GM19463 (cell line): ENCODE measurements at regions not wholly inside any gene's neighbourhood (a gene's known extent, or its start where the extent isn't known, plus 50 kb on each side); places are given as distances from the start of the nearest gene placed in this dataset.

Experiments
- ATAC-seq: cut with Tn5 transposase; IDR thresholded peaks from one replicate; pipeline ENCODE4 v1.9.1; 2021; ENCODE audit warnings: mild to moderate bottlenecking, moderate library complexity; ENCODE audit not compliant: unreplicated experiment

GRCh38 chr9:106684940-106685695 is 177.8 kb upstream of the ZNF462 start:
- no peak for ATAC-seq

DNA sequence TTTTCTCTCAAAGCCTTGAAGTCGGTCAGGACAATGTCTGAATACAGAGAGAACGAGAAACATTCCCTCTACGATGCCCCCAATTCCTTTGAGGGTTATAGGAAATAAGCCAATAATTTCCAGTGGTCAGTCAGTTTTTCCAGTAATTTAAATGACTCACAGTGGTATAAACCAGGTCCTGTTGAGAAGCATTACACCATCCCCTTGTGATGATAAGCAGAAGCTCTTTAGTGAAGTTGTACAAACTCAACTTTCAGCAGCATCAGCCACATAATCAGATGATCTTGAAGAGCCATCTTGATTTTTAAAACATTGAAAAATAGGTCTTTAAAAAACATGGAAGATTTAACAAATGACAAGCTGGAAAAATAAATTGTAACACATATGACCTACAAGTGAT is 173.9 kb upstream of the ZNF462 start:
- no peak for ATAC-seq

DNA sequence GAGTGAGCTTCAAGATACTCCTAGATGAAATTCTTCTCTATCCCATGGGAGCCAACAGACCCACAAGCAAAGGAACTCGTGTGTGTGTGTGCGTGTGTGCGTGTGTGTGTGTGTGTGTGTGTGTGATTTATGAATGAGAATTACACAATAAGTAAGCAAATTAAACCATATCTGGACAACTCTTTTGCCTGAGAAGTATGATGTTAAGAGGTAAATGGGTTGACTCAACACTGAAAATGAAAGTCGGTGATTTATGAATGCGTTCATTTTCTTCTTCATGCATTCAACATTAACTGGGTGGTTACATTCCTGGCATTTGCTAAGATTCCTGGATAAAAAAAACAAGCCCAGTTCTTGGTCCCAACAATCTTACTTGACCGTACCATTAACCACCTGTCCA is 171.3 kb upstream of the ZNF462 start:
- ATAC-seq = no peak

DNA sequence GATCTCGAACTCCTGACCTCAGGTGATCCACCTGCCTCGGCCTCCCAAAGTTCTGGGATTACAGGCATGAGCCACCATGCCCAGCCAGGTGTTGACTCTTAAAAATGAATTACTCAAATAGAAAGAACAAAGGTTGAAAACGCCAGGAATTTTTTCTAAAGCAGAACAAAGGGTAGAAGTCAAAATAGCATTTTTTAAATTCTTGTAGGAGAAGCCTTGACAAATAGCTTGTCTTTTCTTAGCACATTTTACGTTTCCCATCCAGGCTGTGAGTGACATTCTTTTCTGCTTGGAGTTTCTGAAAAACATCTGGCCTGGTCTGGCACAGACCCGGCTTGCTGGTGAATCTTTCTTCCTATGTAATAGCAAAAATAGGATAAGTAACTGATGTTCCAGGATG is 169.4 kb upstream of the ZNF462 start:
- ATAC-seq = no peak

- ATAC-seq = no peak
Measured at GRCh38 chr9:106696804-106697203, 166.2 kb upstream of the ZNF462 start.

GRCh38 chr9:106697390-106697749 is 165.6 kb upstream of the ZNF462 start:
- no peak for ATAC-seq

DNA sequence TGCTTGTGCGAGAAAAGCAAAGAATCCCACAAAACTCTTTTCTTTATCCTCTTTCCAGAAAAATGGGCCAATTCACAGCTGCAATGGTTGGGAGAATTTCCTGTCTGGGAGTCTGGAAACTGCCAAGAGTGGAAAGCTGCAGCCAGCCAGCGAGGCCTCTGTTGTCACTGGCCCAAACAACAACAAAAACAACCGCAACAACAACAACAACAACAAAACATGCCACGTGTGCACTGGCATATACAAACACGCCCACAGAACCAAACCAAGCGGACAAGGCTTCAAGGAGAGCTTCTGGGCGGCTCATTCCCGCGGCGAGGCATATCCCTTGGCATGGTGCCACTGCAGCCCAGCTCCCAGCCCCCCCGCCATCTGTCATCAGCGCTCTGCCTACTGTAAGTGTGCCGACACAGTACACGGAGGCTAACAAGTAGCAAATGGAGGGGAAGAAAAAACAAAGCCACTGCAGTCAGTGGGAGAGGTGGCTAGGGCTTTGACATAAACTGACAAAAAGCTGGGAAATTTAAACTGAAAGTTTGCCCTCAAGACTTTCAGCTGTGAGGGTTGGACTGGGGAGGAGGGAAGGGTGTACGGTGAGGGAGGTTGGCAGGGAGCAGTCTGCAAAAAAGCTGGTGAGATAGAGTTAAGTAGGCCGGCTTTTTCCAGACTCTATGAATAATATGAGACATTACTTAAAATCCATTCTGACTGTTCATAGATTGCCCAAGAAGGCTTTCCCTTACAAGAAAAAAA is 165.0 kb upstream of the ZNF462 start:
- no peak for ATAC-seq

GRCh38 chr9:106700676-106701075 is 162.3 kb upstream of the ZNF462 start:
- no peak for ATAC-seq

GRCh38 chr9:106701611-106702010 is 161.4 kb upstream of the ZNF462 start:
- ATAC-seq = no peak

DNA sequence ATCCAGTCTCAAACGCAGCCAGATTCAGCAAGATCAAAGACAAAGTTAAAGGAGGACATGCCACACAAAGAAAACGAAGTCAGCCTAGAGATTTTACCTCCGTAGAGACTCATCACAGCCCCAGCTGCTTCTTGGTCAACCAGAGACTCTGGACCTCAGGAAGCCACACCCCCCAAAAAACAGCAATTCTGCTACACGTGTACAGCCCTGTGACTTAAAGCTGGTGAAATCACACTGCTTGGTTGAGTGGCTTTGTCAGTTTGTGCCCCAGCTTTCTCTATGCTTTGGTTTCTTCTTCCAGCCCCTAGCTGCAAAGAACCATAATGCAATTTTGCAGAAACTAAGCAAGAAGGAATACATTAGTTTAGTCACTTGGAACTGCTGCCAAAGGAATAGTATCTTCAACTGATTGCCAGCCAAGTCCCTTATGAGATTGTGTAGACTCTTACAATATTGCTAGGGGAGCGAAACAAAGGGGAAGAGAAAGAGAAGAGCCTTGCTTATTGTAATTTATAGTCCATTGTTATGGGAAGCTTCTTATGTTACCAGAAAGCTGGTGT is 158.8 kb upstream of the ZNF462 start:
- no peak for ATAC-seq

GRCh38 chr9:106707291-106707690 is 155.7 kb upstream of the ZNF462 start:
- no peak for ATAC-seq

DNA sequence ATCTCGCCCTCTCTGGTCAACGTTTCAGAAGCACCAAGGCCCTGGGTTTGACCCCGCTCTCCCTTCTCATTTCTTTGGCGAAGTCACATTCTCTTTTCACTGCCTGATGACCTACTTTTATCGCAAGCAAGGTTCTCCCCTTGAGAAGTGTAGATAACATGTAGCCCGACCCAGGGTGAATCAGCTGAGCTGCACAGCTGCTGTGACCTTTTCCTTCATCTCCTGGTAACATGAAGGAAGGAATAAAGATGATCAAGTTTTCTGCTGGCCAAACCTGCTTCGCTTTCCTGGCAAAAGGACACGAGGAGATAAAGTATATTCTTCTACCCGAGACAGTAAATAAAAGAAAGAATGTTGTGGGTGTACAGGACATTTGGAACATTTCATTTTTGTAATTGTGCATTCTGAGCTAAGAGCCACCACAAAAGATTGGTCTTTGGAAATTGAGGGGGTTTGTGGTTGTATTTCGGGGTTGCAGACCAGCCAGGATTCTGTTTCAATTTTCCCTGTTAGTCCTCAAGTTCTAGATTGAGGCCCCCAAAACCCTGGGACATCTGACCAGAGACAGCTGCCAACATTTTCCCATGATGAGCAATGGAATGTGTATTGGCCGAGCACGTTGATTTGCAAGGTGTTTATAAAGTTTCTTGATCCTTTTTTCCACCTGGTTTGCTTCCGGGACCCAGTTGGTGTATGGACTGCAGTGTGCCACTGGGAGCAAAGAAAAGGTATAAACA is 155.1 kb upstream of the ZNF462 start:
- no peak for ATAC-seq

DNA sequence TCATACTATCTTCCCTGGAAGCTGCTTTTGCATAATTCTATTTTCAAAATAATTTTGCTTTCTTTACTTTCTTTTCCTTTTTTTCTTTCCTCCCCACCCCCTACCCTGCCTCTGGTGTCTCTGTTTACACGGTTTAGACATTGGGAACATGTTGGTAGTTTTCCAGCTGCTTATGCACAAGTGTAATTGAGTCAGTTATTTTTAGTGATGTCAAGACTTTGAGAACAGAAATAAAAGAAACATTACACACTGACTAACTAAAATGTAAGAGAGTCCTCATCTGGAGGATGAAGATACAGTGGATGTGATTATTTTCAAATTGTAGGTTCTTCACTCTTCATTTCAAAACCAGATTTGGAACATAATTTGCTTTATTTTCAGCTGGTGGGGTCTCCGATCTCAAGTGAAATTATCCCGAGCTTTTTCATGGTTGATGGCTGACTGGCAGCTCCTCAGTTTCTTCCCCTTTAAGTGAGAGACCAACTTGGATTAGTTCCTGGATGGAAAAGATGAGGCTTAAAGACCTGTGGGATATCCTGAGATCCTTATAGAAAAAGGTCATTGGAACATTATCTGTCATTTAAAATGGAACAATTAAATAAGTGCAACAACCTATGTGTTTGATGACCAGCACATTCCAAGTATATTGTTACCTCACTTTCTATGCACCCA is 154.4 kb upstream of the ZNF462 start:
- no peak for ATAC-seq

DNA sequence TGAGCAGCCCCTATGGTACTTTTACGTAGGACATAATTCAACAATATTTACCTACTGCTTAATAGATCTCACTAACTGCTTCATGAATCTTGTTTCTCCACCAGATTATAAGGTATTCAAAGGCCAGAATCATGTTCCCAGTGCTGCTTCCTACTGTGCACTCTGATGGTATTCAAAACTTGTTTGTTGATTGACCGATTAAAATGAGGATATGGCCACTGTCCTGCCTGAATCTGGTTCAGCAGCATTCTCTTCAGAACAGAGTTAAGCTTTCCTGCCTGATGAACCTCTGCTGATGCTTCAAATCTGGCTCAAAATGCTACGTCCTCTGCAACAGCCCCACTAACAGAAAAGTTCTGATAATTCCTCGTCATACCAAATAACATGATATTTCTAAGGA is 150.7 kb upstream of the ZNF462 start:
- ATAC-seq = no peak

DNA sequence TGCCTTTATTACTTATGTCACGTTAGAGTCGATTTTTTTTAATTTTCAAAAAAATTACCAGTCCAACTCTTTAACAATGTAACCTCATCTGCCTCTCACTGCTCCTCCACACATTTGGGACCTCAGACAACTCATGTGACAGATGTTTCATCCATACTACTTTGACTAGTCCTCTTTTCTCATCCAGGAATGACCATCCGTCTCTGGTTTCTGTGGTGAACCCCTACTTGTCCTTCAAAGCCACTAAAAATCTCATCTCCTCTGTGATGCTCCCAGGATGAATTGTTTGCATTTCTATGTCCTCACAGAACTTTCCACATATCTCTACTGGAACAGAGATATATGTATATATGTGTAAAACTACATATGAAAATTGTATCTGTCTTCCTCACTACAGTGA is 149.8 kb upstream of the ZNF462 start:
- no peak for ATAC-seq

- no peak for ATAC-seq
Measured at GRCh38 chr9:106716820-106717219, 146.1 kb upstream of the ZNF462 start.

DNA sequence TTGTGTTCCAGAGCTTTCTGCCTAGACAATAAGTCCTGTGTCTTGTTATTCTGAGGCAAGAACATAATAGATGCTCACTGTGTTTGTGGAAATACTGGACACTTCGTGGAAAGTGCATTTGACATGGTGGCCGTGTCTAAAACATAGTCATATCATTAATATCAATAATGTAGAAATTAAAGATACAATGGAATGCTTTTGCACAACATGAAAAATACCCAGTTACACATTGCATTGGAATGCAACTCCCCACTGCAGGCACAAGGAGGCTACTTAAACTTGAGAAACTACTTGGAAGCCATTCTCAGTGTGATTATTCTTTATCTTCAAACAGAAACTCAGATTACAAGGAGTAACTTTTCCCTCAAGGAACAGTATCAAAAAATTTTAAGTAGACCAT is 145.3 kb upstream of the ZNF462 start:
- no peak for ATAC-seq

- ATAC-seq = no peak
Measured at GRCh38 chr9:106718936-106719335, 144.0 kb upstream of the ZNF462 start.

DNA sequence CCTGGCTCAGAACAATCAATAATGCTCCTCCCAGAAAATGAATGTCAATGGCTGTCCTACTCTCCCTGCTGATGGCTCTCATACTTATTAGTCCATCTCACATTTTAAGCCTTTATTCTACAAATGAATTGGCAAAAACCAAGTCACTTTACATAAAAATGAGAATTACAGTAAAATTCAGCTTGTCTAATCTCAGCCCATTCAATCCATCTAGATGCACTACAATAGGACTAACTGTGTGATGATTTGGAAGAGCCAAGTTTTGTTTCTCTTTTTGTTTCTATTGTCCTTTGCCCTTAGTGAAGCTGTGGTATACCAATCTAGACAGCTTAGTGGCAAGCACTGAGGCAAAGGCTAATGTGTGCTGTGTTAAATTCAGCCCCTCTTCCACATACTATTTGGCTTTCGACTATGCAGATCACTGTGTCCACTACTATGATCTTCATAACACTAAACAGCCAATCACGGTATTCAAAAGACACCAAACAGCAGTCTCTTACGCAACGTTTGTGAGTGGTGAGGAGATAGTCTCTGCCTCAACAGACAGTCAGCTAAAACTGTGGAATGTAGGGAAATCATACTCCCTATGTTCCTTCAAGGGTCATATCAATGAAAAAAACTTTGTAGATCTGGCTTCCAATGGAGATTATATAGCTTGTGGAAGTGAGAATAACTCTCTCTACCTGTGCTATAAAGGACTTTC is 140.8 kb upstream of the ZNF462 start:
- no peak for ATAC-seq

- no peak for ATAC-seq
Measured at GRCh38 chr9:106723926-106724325, 139.0 kb upstream of the ZNF462 start.
